HepG2 (cell line): ENCODE measurements at regions not wholly inside any gene's neighbourhood (a gene's known extent, or its start where the extent isn't known, plus 50 kb on each side); places are given as distances from the start of the nearest gene placed in this dataset.

Source experiments
- ATAC-seq: fragments of 200-7000 bp; cut with Tn5 transposase; 3 replicates; pipeline ENCODE4 v1.9.1; 2020; ENCODE audit warnings: mild to moderate bottlenecking, moderate library complexity
- BruUV-seq: library from RNA; stranded (reverse); fragments of 400-500 nt; replicated peaks from 2 replicates; lab custom pipeline; 2021; lab: Mats Ljungman, UMichigan
- CTCF ChIA-PET: fragments of 300-600 bp; formaldehyde crosslinking; extraction: SDS; loops from one replicate; lab custom pipeline; 2021; ENCODE audit warnings: low total read pairs, inconsistent platforms, low intra/inter-chr PET ratio; lab: Yijun Ruan, JAX
- POLR2A ChIA-PET: fragments of 350-600 bp; sonication (Branson Sonifier 250); formaldehyde crosslinking; loops from one replicate; lab custom pipeline; 2020; ENCODE audit warnings: antibody characterized with exemption, inconsistent platforms; lab: Yijun Ruan, JAX
- DNase-seq: peaks from one replicate; pipeline ENCODE4 v3.0.0-alpha.2; 2015; ENCODE audit warnings: low spot score
- FAIRE-seq: peaks from 3 replicates; lab custom pipeline; 2011; peaks lifted over from hg19 to GRCh38; lab: Jason Lieb, UNC
- H2AFZ ChIP-seq: one replicate; pipeline ENCODE4 v1.6.1; 2011; ENCODE audit warnings: low read length, inconsistent platforms
- H3K27ac ChIP-seq: fragments of 300-600 bp; 3 replicates; pipeline ENCODE4 v1.8.0; 2011; ENCODE audit warnings: mixed run types, mild to moderate bottlenecking, mixed read lengths, low read length, inconsistent platforms; ENCODE audit not compliant: insufficient read depth; ENCODE audit errors: extremely low read length
- H3K27me3 ChIP-seq, 2 experiments: fragments of 200-600 bp in 1 of 2; 2 replicates in 1 of 2; 3 replicates in 1 of 2; pipeline versions ENCODE4 v1.6.0 to v1.8.0; 2011; ENCODE audit warnings: low read length in 2 of 2, mild to moderate bottlenecking in 2 of 2, moderate library complexity in 2 of 2, inconsistent platforms in 1 of 2; ENCODE audit not compliant: insufficient read depth in 2 of 2, control insufficient read depth in 1 of 2
- H3K36me3 ChIP-seq, 2 experiments: fragments of 200-600 bp in 1 of 2; replicated peaks in 1 of 2; 2 replicates in 1 of 2; 3 replicates in 1 of 2; pipeline versions ENCODE4 v1.5.1 to v1.8.0; 2011; ENCODE audit warnings: low read length in 2 of 2, inconsistent platforms in 1 of 2; ENCODE audit not compliant: insufficient read depth in 2 of 2, control insufficient read depth in 1 of 2
- H3K4me1 ChIP-seq: 2 replicates; pipeline ENCODE4 v1.5.1; 2012; ENCODE audit warnings: low read length, inconsistent platforms; ENCODE audit not compliant: insufficient read depth
- H3K4me2 ChIP-seq: 2 replicates; pipeline ENCODE4 v1.6.0; 2011; ENCODE audit warnings: low read depth, low read length, inconsistent platforms
- H3K4me3 ChIP-seq, 3 experiments: fragments of 200-600 bp in 1 of 3; sonication (generic), shearing (Covaris generic) in 1 of 3; replicated peaks in 1 of 3; 2 replicates each; pipeline ENCODE4 v1.5.1; 2011 to 2016; ENCODE audit warnings: low read length in 3 of 3, inconsistent platforms in 2 of 3, low read depth in 2 of 3, mild to moderate bottlenecking in 2 of 3, control low read depth in 1 of 3, mixed read lengths in 1 of 3; ENCODE audit not compliant: insufficient read depth in 1 of 3
- H3K79me2 ChIP-seq: one replicate; pipeline ENCODE4 v1.6.1; 2011; ENCODE audit warnings: low read length, inconsistent platforms; ENCODE audit not compliant: insufficient read depth
- H3K9ac ChIP-seq: 2 replicates; pipeline ENCODE4 v1.6.0; 2011; ENCODE audit warnings: mild to moderate bottlenecking, low read depth, low read length, inconsistent platforms; ENCODE audit not compliant: insufficient read depth
- H3K9me3 ChIP-seq: 2 replicates; pipeline ENCODE4 v1.5.1; 2012; ENCODE audit warnings: mild to moderate bottlenecking, low read length
- H4K20me1 ChIP-seq: 2 replicates; pipeline ENCODE4 v1.6.0; 2011; ENCODE audit warnings: inconsistent platforms, mild to moderate bottlenecking, low read length, moderate library complexity; ENCODE audit not compliant: insufficient read depth
- BCL3 ChIP-seq: sonication (generic); formaldehyde crosslinking; IDR thresholded peaks from 2 replicates; pipeline ENCODE4 v1.5.1; 2020; ENCODE audit warnings: mild to moderate bottlenecking, missing genetic modification reagents, moderate library complexity
- BRCA1 ChIP-seq: sonication (generic); formaldehyde crosslinking; IDR thresholded peaks from 2 replicates; pipeline ENCODE4 v1.4.0; 2020; ENCODE audit warnings: missing genetic modification reagents
- EZH2 ChIP-seq: conservative IDR thresholded peaks from 2 replicates; pipeline ENCODE4 v1.6.1; 2012; ENCODE audit warnings: mild to moderate bottlenecking, low read depth, low read length, moderate library complexity
- IKZF1 ChIP-seq: fragments of 450-650 bp; IDR thresholded peaks from 2 replicates; pipeline ENCODE4 v1.7.1; 2016
- MIXL1 ChIP-seq: IDR thresholded peaks from 2 replicates; pipeline ENCODE4 v1.6.1; 2016
- PHF21A ChIP-seq: sonication (generic); formaldehyde crosslinking; IDR thresholded peaks from 2 replicates; pipeline ENCODE4 v1.5.0; 2020; ENCODE audit warnings: mild to moderate bottlenecking, missing genetic modification reagents
- SP4 ChIP-seq: sonication (generic); formaldehyde crosslinking; IDR thresholded peaks from 2 replicates; pipeline ENCODE4 v1.8.1; 2023; ENCODE audit warnings: mild to moderate bottlenecking, missing genetic modification reagents
- TBP ChIP-seq: sonication (generic); formaldehyde crosslinking; IDR thresholded peaks from 2 replicates; pipeline ENCODE4 v1.5.0; 2020; ENCODE audit warnings: missing genetic modification reagents
- ZFAT ChIP-seq: sonication (generic); formaldehyde crosslinking; conservative IDR thresholded peaks from 2 replicates; pipeline ENCODE4 v1.8.1; 2023; ENCODE audit warnings: missing genetic modification reagents, inconsistent platforms
- ZHX2 ChIP-seq, 2 experiments: sonication (generic) in 1 of 2; formaldehyde crosslinking in 1 of 2; IDR thresholded peaks; 2 replicates each; pipeline versions ENCODE4 v1.6.1 to v1.9.0; 2014 to 2022; ENCODE audit warnings: antibody characterized with exemption in 1 of 2, borderline replicate concordance in 1 of 2, inconsistent platforms in 1 of 2, low read depth in 1 of 2, missing genetic modification reagents in 1 of 2
- WGBS: methylation state at CpG from one replicate; pipeline ENCODE4 v1.1.6; 2017; ENCODE audit warnings: low lambda C conversion rate; 5-methylcytosine and 5-hydroxymethylcytosine counted together
- in situ Hi-C: cut with HindIII; loops from 2 replicates; pipeline ENCODE4 v1.10.0; 2017; ENCODE audit warnings: low pct_unique_long_range_greater_than_20kb; ENCODE audit not compliant: extremely low pct_ligation_motif_present
- intact Hi-C: fragments of 100-400 bp; cut with micrococcal nuclease; formaldehyde crosslinking; loops from one replicate; pipeline ENCODE4 v1.10.0; 2022; ENCODE audit not compliant: unreplicated experiment
- TF ChIP-seq, protein P1 (sequence below): sonication (generic); formaldehyde crosslinking; IDR thresholded peaks from 2 replicates; pipeline ENCODE4 v1.5.0; 2020; ENCODE audit warnings: missing genetic modification reagents

DNA sequence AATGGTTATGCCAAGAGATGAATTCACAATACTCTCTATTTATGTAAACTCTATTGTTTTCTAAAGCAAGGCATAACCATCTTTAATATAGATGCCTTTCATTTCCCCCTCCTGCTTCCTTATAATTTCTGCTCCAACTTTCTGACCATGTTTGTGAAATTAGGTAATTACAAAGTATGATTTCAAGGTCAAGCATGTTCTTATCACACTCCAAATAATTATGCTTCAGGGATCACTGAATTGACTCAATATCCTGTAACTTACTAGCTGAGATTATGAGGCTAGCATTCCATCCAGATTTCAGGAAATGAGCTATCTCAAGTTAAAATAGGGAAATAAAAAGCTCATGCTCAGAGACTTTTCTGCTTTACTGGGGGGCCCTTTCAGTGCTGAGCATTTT lies 655.9 kb upstream of the IGFBP3 start:
- TF ChIP-seq SP4 (no peak), TBP (CRISPR knock-in tag) (no peak), PHF21A (CRISPR knock-in tag) (no peak), MIXL1 (no peak), BCL3 (CRISPR knock-in tag) (no peak), ZFAT (CRISPR knock-in tag) (no peak), IKZF1 (no peak), BRCA1 (no peak)
- TF ChIP-seq, protein P1, sequence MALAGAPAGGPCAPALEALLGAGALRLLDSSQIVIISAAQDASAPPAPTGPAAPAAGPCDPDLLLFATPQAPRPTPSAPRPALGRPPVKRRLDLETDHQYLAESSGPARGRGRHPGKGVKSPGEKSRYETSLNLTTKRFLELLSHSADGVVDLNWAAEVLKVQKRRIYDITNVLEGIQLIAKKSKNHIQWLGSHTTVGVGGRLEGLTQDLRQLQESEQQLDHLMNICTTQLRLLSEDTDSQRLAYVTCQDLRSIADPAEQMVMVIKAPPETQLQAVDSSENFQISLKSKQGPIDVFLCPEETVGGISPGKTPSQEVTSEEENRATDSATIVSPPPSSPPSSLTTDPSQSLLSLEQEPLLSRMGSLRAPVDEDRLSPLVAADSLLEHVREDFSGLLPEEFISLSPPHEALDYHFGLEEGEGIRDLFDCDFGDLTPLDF: no peak
- ChIA-PET POLR2A (no interaction called here), CTCF (no interaction called here)
- H3K27ac ChIP-seq: no peak overlapping the region
- H3K4me3 ChIP-seq: no peak overlapping the region
- no peak for ATAC-seq
- no peaks in the 10 kb centered on the region for H4K20me1 ChIP-seq
- DNase-seq: no peak
- no peaks in the 10 kb centered on the region for H3K79me2 ChIP-seq
- intact Hi-C loops: no loop called here
- no peak overlapping the region for H2AFZ ChIP-seq
- H3K36me3 ChIP-seq: no peaks in the 10 kb centered on the region
- FAIRE-seq: no peak
- BruUV-seq: no TSS peak
- H3K9ac ChIP-seq: no peak overlapping the region
- in situ Hi-C loops: no loop called here
- H3K27me3 ChIP-seq: no peaks in the 10 kb centered on the region
- H3K4me1 ChIP-seq: no peaks in the 10 kb centered on the region
- H3K4me2 ChIP-seq: no peak overlapping the region
- H3K9me3 ChIP-seq: no peaks in the 10 kb centered on the region

- Histone ChIP-seq H3K27ac (no peak overlapping the region), H3K4me2 (no peak overlapping the region), H3K27me3 (no peaks in the 10 kb centered on the region), H3K4me3 (no peak overlapping the region), H3K79me2 (no peaks in the 10 kb centered on the region), H3K9ac (no peak overlapping the region), H4K20me1 (no peaks in the 10 kb centered on the region), H3K36me3 (no peaks in the 10 kb centered on the region), H3K4me1 (no peaks in the 10 kb centered on the region), H2AFZ (no peak overlapping the region), H3K9me3 (no peaks in the 10 kb centered on the region)
- TF ChIP-seq EZH2: no peak
- TF ChIP-seq ZHX2 (IDR thresholded peaks at IDR 0.05; ENCODE audit: low read depth): no peak
- no peak for TF ChIP-seq ZHX2 (CRISPR knock-in tag; IDR thresholded peaks at IDR 0.05; ENCODE audit: borderline replicate concordance)
- intact Hi-C loops (no loop called here), in situ Hi-C loops (no loop called here)
- DNase-seq: no peak
- POLR2A ChIA-PET: no interaction called here
- ATAC-seq: no peak
- CTCF ChIA-PET: no interaction called here
- WGBS: 80% methylated on average over 2 of the region's 2 CpGs
- FAIRE-seq: no peak
- BruUV-seq: no TSS peak
Observed at GRCh38 chr7:46572691-46573090, 651.6 kb upstream of the IGFBP3 start.
